PC-3 (cell line): ENCODE measurements at regions not wholly inside any gene's neighbourhood (a gene's known extent, or its start where the extent isn't known, plus 50 kb on each side); places are given as distances from the start of the nearest gene placed in this dataset.

ENCODE experiments used
- CTCF ChIP-seq: fragments of 300-600 bp; sonication (generic); conservative IDR thresholded peaks from 2 replicates; pipeline ENCODE4 v1.5.1; 2017; ENCODE audit warnings: antibody characterized with exemption, low read depth, mild to moderate bottlenecking, low read length
- EZH2 ChIP-seq: fragments of 300-600 bp; sonication (generic); IDR thresholded peaks from one replicate; pipeline ENCODE4 v1.6.1; 2017; ENCODE audit warnings: antibody characterized with exemption, mild to moderate bottlenecking, low read length; ENCODE audit not compliant: unreplicated experiment

GRCh38 chr4:27678027-27678426 lies 817.4 kb downstream of the STIM2 start:
- no peak for TF ChIP-seq CTCF
- TF ChIP-seq EZH2, result no peak
